GM12878 (cell line): ENCODE measurements at regions not wholly inside any gene's neighbourhood (a gene's known extent, or its start where the extent isn't known, plus 50 kb on each side); places are given as distances from the start of the nearest gene placed in this dataset.

ENCODE experiments used
- ATAC-seq: fragments of 200-7000 bp; cut with Tn5 transposase; 3 replicates; pipeline ENCODE4 v1.9.1; 2020; ENCODE audit warnings: mild to moderate bottlenecking, moderate library complexity
- BruUV-seq: library from RNA; stranded (reverse); fragments of 400-500 nt; replicated peaks from 2 replicates; lab custom pipeline; 2021; lab: Mats Ljungman, UMichigan
- CTCF ChIA-PET: fragments of 300-600 bp; sonication (Branson Sonifier 250); formaldehyde crosslinking; extraction: SDS; loops from one replicate; lab custom pipeline; 2021; ENCODE audit warnings: inconsistent platforms; lab: Yijun Ruan, JAX
- POLR2A ChIA-PET: fragments of 350-600 bp; formaldehyde crosslinking; extraction: SDS; loops from one replicate; lab custom pipeline; 2021; ENCODE audit warnings: inconsistent platforms; lab: Charles Lee
- RAD21 ChIA-PET: fragments of 300-600 bp; sonication (Branson Sonifier 250); formaldehyde crosslinking; loops from one replicate; lab custom pipeline; 2023; ENCODE audit warnings: antibody characterized with exemption; ENCODE audit not compliant: unreplicated experiment; lab: Charles Lee
- SMC1A ChIA-PET: fragments of 300-600 bp; sonication (Branson Sonifier 250); formaldehyde crosslinking; loops from one replicate; lab custom pipeline; 2023; ENCODE audit not compliant: unreplicated experiment, uncharacterized antibody; lab: Charles Lee
- DNase-seq: peaks from one replicate; pipeline ENCODE4 v3.0.0-alpha.2; 2011; ENCODE audit warnings: low read depth, low spot score
- FAIRE-seq: peaks from 3 replicates; lab custom pipeline; 2011; peaks lifted over from hg19 to GRCh38; lab: Jason Lieb, UNC
- H2AFZ ChIP-seq: 2 replicates; pipeline ENCODE4 v1.6.0; 2011; ENCODE audit warnings: low read depth, low read length, control low read depth; ENCODE audit not compliant: control insufficient read depth
- H3K27ac ChIP-seq: 2 replicates; pipeline ENCODE4 v1.5.1; 2011; ENCODE audit warnings: control low read depth; ENCODE audit not compliant: control insufficient read depth, insufficient read depth
- H3K27me3 ChIP-seq, 2 experiments: replicated peaks in 1 of 2; 2 replicates each; pipeline versions ENCODE4 v1.6.0 to v1.6.1; 2011; ENCODE audit warnings: low read length in 1 of 2; ENCODE audit not compliant: control insufficient read depth in 2 of 2, insufficient read depth in 2 of 2
- H3K36me3 ChIP-seq, 2 experiments: 2 replicates each; pipeline ENCODE4 v1.5.1; 2011; ENCODE audit warnings: low read length in 1 of 2; ENCODE audit not compliant: control insufficient read depth in 2 of 2, insufficient read depth in 2 of 2
- H3K4me1 ChIP-seq: 2 replicates; pipeline ENCODE4 v1.6.1; 2011; ENCODE audit warnings: mild to moderate bottlenecking, low read length, moderate library complexity, mixed read lengths; ENCODE audit not compliant: control insufficient read depth, insufficient read depth
- H3K4me2 ChIP-seq: 2 replicates; pipeline ENCODE4 v1.6.0; 2011; ENCODE audit warnings: control low read depth; ENCODE audit not compliant: control insufficient read depth, insufficient read depth
- H3K4me3 ChIP-seq: fragments of 200-600 bp; sonication (generic); 2 replicates; pipeline ENCODE4 v1.5.1; 2016
- H3K79me2 ChIP-seq: 2 replicates; pipeline ENCODE4 v1.6.0; 2011; ENCODE audit warnings: low read length; ENCODE audit not compliant: control insufficient read depth, insufficient read depth
- H3K9ac ChIP-seq: 2 replicates; pipeline ENCODE4 v1.8.0; 2011; ENCODE audit warnings: low read length, control low read depth, mixed read lengths; ENCODE audit not compliant: control insufficient read depth, insufficient read depth
- H3K9me3 ChIP-seq: replicated peaks from 3 replicates; pipeline ENCODE4 v1.5.1; 2011; ENCODE audit warnings: mild to moderate bottlenecking, low read length; ENCODE audit not compliant: control insufficient read depth, insufficient read depth
- H4K20me1 ChIP-seq: 2 replicates; pipeline ENCODE4 v1.6.0; 2011; ENCODE audit not compliant: control insufficient read depth, insufficient read depth
- BRCA1 ChIP-seq: IDR thresholded peaks from 2 replicates; pipeline ENCODE4 v1.6.1; 2011; ENCODE audit warnings: low read depth, low read length, improper control_type of control experiment
- CHD1 ChIP-seq: IDR thresholded peaks from 2 replicates; pipeline ENCODE4 v1.6.1; 2012; ENCODE audit warnings: low read depth, low read length, improper control_type of control experiment
- HSF1 ChIP-seq: fragments of 150-350 bp; IDR thresholded peaks from 2 replicates; pipeline ENCODE4 v1.6.1; 2014; ENCODE audit warnings: mild to moderate bottlenecking, low read depth, low read length
- PKNOX1 ChIP-seq: fragments of 450-650 bp; IDR thresholded peaks from 2 replicates; pipeline ENCODE4 v1.6.1; 2016; ENCODE audit warnings: mild to moderate bottlenecking
- RB1 ChIP-seq: fragments of 450-650 bp; formaldehyde crosslinking; IDR thresholded peaks from 2 replicates; pipeline ENCODE4 v1.6.1; 2017; ENCODE audit warnings: mild to moderate bottlenecking, borderline replicate concordance
- RCOR1 ChIP-seq: conservative IDR thresholded peaks from 2 replicates; pipeline ENCODE4 v1.6.1; 2012; ENCODE audit warnings: low read depth, low read length, improper control_type of control experiment
- RELB ChIP-seq: fragments of 450-650 bp; IDR thresholded peaks from 2 replicates; pipeline ENCODE4 v1.6.1; 2017; ENCODE audit warnings: low read depth, mild to moderate bottlenecking, moderate library complexity
- SREBF1 ChIP-seq: IDR thresholded peaks from 2 replicates; pipeline ENCODE4 v1.6.1; 2012; ENCODE audit warnings: mild to moderate bottlenecking, low read length
- WRNIP1 ChIP-seq: IDR thresholded peaks from 2 replicates; pipeline ENCODE4 v1.6.1; 2011; ENCODE audit warnings: low read depth, low read length, improper control_type of control experiment, borderline replicate concordance
- ZBTB4 ChIP-seq: fragments of 450-650 bp; formaldehyde crosslinking; IDR thresholded peaks from 2 replicates; pipeline ENCODE4 v1.4.0; 2022; ENCODE audit warnings: mild to moderate bottlenecking, moderate library complexity
- ZNF24 ChIP-seq: fragments of 450-650 bp; IDR thresholded peaks from 2 replicates; pipeline ENCODE4 v1.6.1; 2017; ENCODE audit warnings: antibody characterized with exemption, mild to moderate bottlenecking
- WGBS: methylation state at CpG from one replicate; pipeline ENCODE4 v1.1.6; 2016; ENCODE audit warnings: low lambda C conversion rate; ENCODE audit not compliant: insufficient replicate concordance, insufficient coverage; ENCODE audit errors: missing lambda C conversion rate; 5-methylcytosine and 5-hydroxymethylcytosine counted together
- in situ Hi-C: fragments of 300-500 bp; cut with MboI; formaldehyde crosslinking; loops from 9 replicates; pipeline ENCODE4 v1.14.3; 2018; ENCODE audit warnings: mixed read lengths
- intact Hi-C: fragments of 100-400 bp; cut with micrococcal nuclease; formaldehyde crosslinking; loops from one replicate; pipeline ENCODE4 v1.14.2; 2022; ENCODE audit not compliant: unreplicated experiment

- Histone ChIP-seq H4K20me1 (no peaks in the 10 kb centered on the region), H3K9me3 (no peaks in the 10 kb centered on the region)
- RAD21 ChIA-PET, result no interaction called here
- TF ChIP-seq WRNIP1 (no peak), PKNOX1 (no peak), RELB (no peak), SREBF1 (no peak), CHD1 (no peak), RCOR1 (no peak), BRCA1 (no peak), HSF1 (no peak), RB1 (no peak), ZNF24 (no peak), ZBTB4 (no peak)
- TF ChIP-seq, all 136 proteins: peak for 0
- no TSS peak for BruUV-seq
- H3K4me3 ChIP-seq, result no peak overlapping the region
- ATAC-seq (no peak), FAIRE-seq (no peak), DNase-seq (no peak)
- H3K27me3 ChIP-seq, result peaks cover 0 to 4% of the 10 kb centered on the region in 2 experiments; a peak in 1 of 4 replicates
- no peak overlapping the region for H3K4me2 ChIP-seq
- no peaks in the 10 kb centered on the region for H3K36me3 ChIP-seq
- ChIA-PET POLR2A (no interaction called here), CTCF (interaction anchor here (0.5 to 1.4 kb wide), 4 partner anchors 10 to 691 kb away, joined by 3 to 5 read pairs (median 3); no protein-coding TSS in a partner anchor), SMC1A (no interaction called here)
- in situ Hi-C loops (no loop called here), intact Hi-C loops (no loop called here)
- no peak overlapping the region for H2AFZ ChIP-seq
- WGBS, result 22% methylated on average over 3 of the region's 3 CpGs
- no peaks in the 10 kb centered on the region for H3K79me2 ChIP-seq
- H3K9ac ChIP-seq, result no peak overlapping the region
- no peaks in the 10 kb centered on the region for H3K4me1 ChIP-seq
- H3K27ac ChIP-seq, result no peak overlapping the region
These were observed 167.9 kb upstream of the UBASH3B start for GRCh38 chr11:122487669-122488068.
